HepG2 (cell line): ENCODE measurements at regions not wholly inside any gene's neighbourhood (a gene's known extent, or its start where the extent isn't known, plus 50 kb on each side); places are given as distances from the start of the nearest gene placed in this dataset.

ENCODE experiments used
- ELF4 ChIP-seq: sonication (generic); formaldehyde crosslinking; IDR thresholded peaks from 2 replicates; pipeline ENCODE4 v1.5.0; 2020; ENCODE audit warnings: missing genetic modification reagents, mild to moderate bottlenecking, moderate library complexity, borderline replicate concordance
- EZH2 ChIP-seq: conservative IDR thresholded peaks from 2 replicates; pipeline ENCODE4 v1.6.1; 2012; ENCODE audit warnings: mild to moderate bottlenecking, low read depth, low read length, moderate library complexity
- POLR2A ChIP-seq, 2 experiments: IDR thresholded peaks; 2 replicates each; pipeline ENCODE4 v1.6.1; 2011; ENCODE audit warnings: low read depth in 2 of 2, low read length in 2 of 2, mild to moderate bottlenecking in 1 of 2, moderate library complexity in 1 of 2; ENCODE audit not compliant: insufficient read depth in 1 of 2
- RAD21 ChIP-seq: fragments of 450-650 bp; formaldehyde crosslinking; IDR thresholded peaks from 2 replicates; pipeline ENCODE4 v1.5.0; 2020; ENCODE audit warnings: mild to moderate bottlenecking
- SUZ12 ChIP-seq: fragments of 150-350 bp; IDR thresholded peaks from 2 replicates; pipeline ENCODE4 v1.6.1; 2014; ENCODE audit warnings: low read depth, low read length
- YY1 ChIP-seq: IDR thresholded peaks from 2 replicates; pipeline ENCODE4 v1.6.1; 2011; ENCODE audit warnings: low read length, low read depth, moderate library complexity, mild to moderate bottlenecking; ENCODE audit not compliant: insufficient read depth, insufficient replicate concordance
- ZBTB21 ChIP-seq: sonication (generic); formaldehyde crosslinking; IDR thresholded peaks from 2 replicates; pipeline ENCODE4 v1.4.0; 2020; ENCODE audit warnings: missing genetic modification reagents
- ZNF510 ChIP-seq: sonication (generic); formaldehyde crosslinking; IDR thresholded peaks from 2 replicates; pipeline ENCODE4 v1.4.0; 2020; ENCODE audit warnings: low read depth, mild to moderate bottlenecking, missing genetic modification reagents
- TF ChIP-seq, protein P1 (sequence below): IDR thresholded peaks from 2 replicates; pipeline ENCODE4 v1.6.1; 2016; ENCODE audit warnings: low read depth
- TF ChIP-seq, protein P2 (sequence below): sonication (generic); formaldehyde crosslinking; IDR thresholded peaks from 2 replicates; pipeline ENCODE4 v1.5.0; 2020; ENCODE audit warnings: mild to moderate bottlenecking, missing genetic modification reagents, moderate library complexity
- TF ChIP-seq, protein P3 (sequence below): sonication (generic); formaldehyde crosslinking; conservative IDR thresholded peaks from 2 replicates; pipeline ENCODE4 v1.4.0; 2020; ENCODE audit warnings: missing genetic modification reagents

GRCh38 chr2:12119841-12120240 lies 373.4 kb downstream of the LPIN1 start:
- TF ChIP-seq YY1 (no peak), SUZ12 (no peak), RAD21 (CRISPR knock-in tag) (no peak), ZBTB21 (no peak), EZH2 (no peak), POLR2A (IDR thresholded peaks at IDR 0.05; ENCODE audit: insufficient read depth in 1 of 2, low read depth in 2 of 2, low read length in 2 of 2) (no peak), ZNF510 (CRISPR knock-in tag) (no peak), ELF4 (CRISPR knock-in tag) (no peak)
- TF ChIP-seq, protein P1, sequence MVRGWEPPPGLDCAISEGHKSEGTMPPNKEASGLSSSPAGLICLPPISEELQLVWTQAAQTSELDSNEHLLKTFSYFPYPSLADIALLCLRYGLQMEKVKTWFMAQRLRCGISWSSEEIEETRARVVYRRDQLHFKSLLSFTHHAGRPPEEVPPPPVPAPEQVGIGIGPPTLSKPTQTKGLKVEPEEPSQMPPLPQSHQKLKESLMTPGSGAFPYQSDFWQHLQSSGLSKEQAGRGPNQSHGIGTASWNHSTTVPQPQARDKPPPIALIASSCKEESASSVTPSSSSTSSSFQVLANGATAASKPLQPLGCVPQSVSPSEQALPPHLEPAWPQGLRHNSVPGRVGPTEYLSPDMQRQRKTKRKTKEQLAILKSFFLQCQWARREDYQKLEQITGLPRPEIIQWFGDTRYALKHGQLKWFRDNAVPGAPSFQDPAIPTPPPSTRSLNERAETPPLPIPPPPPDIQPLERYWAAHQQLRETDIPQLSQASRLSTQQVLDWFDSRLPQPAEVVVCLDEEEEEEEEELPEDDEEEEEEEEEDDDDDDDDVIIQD (CRISPR knock-in tag), result no peak
- TF ChIP-seq, protein P2, sequence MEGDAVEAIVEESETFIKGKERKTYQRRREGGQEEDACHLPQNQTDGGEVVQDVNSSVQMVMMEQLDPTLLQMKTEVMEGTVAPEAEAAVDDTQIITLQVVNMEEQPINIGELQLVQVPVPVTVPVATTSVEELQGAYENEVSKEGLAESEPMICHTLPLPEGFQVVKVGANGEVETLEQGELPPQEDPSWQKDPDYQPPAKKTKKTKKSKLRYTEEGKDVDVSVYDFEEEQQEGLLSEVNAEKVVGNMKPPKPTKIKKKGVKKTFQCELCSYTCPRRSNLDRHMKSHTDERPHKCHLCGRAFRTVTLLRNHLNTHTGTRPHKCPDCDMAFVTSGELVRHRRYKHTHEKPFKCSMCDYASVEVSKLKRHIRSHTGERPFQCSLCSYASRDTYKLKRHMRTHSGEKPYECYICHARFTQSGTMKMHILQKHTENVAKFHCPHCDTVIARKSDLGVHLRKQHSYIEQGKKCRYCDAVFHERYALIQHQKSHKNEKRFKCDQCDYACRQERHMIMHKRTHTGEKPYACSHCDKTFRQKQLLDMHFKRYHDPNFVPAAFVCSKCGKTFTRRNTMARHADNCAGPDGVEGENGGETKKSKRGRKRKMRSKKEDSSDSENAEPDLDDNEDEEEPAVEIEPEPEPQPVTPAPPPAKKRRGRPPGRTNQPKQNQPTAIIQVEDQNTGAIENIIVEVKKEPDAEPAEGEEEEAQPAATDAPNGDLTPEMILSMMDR, result no peak
- TF ChIP-seq, protein P3, sequence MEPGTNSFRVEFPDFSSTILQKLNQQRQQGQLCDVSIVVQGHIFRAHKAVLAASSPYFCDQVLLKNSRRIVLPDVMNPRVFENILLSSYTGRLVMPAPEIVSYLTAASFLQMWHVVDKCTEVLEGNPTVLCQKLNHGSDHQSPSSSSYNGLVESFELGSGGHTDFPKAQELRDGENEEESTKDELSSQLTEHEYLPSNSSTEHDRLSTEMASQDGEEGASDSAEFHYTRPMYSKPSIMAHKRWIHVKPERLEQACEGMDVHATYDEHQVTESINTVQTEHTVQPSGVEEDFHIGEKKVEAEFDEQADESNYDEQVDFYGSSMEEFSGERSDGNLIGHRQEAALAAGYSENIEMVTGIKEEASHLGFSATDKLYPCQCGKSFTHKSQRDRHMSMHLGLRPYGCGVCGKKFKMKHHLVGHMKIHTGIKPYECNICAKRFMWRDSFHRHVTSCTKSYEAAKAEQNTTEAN (CRISPR knock-in tag), result no peak
